GM12865 (cell line): ENCODE measurements at regions not wholly inside any gene's neighbourhood (a gene's known extent, or its start where the extent isn't known, plus 50 kb on each side); places are given as distances from the start of the nearest gene placed in this dataset.

ENCODE experiments used
- DNase-seq: peaks from one replicate; pipeline ENCODE4 v3.0.0; 2010; ENCODE audit warnings: low read depth
- H3K4me3 ChIP-seq: 2 replicates; pipeline ENCODE4 v1.5.1; 2011; ENCODE audit warnings: mild to moderate bottlenecking, low read depth, low read length, control low read depth
- CTCF ChIP-seq: IDR thresholded peaks from 2 replicates; pipeline ENCODE4 v1.5.1; 2011; ENCODE audit warnings: low read length, control low read depth, low read depth, inconsistent platforms; ENCODE audit not compliant: insufficient read depth; ENCODE audit errors: missing control alignments

- no peak overlapping the region for H3K4me3 ChIP-seq
- DNase-seq: no peak
- no peak for TF ChIP-seq CTCF
These were observed 96.9 kb downstream of the ADSS2 start for GRCh38 chr1:244354810-244355278.

GRCh38 chr1:244356376-244356775 is 95.3 kb downstream of the ADSS2 start:
- TF ChIP-seq CTCF: no peak
- no peak overlapping the region for H3K4me3 ChIP-seq
- no peak for DNase-seq
